Chondrocyte (in vitro differentiated cells): ENCODE measurements at regions not wholly inside any gene's neighbourhood (a gene's known extent, or its start where the extent isn't known, plus 50 kb on each side); places are given as distances from the start of the nearest gene placed in this dataset.

Experiments used
- DNase-seq: peaks from one replicate; pipeline ENCODE4 v3.0.0; 2021; ENCODE audit warnings: mixed read lengths, low spot score
- H3K27ac Mint-ChIP-seq: one replicate; pipeline ENCODE4 v1.8.0; 2021; ENCODE audit warnings: mild to moderate bottlenecking, moderate library complexity, mixed read lengths; ENCODE audit not compliant: unreplicated experiment
- H3K27me3 Mint-ChIP-seq: 2 replicates; pipeline ENCODE4 v1.8.0; 2021; ENCODE audit warnings: low read depth, mixed read lengths
- H3K36me3 Mint-ChIP-seq: 2 replicates; pipeline ENCODE4 v1.8.0; 2021; ENCODE audit warnings: low read depth, mixed read lengths
- H3K4me1 Mint-ChIP-seq: 2 replicates; pipeline ENCODE4 v1.8.0; 2021; ENCODE audit warnings: low read depth, mild to moderate bottlenecking, mixed read lengths
- H3K4me3 Mint-ChIP-seq: one replicate; pipeline ENCODE4 v1.8.0; 2021; ENCODE audit warnings: mild to moderate bottlenecking, moderate library complexity, mixed read lengths; ENCODE audit not compliant: unreplicated experiment
- H3K9me3 Mint-ChIP-seq: 2 replicates; pipeline ENCODE4 v1.8.0; 2021; ENCODE audit warnings: low read depth, mixed read lengths
- TF ChIP-seq, protein P1 (sequence below): fragments of 200-600 bp; sonication (generic); IDR thresholded peaks from 2 replicates; pipeline ENCODE4 v1.5.0; 2021; ENCODE audit warnings: antibody characterized with exemption, mild to moderate bottlenecking, moderate library complexity

DNA sequence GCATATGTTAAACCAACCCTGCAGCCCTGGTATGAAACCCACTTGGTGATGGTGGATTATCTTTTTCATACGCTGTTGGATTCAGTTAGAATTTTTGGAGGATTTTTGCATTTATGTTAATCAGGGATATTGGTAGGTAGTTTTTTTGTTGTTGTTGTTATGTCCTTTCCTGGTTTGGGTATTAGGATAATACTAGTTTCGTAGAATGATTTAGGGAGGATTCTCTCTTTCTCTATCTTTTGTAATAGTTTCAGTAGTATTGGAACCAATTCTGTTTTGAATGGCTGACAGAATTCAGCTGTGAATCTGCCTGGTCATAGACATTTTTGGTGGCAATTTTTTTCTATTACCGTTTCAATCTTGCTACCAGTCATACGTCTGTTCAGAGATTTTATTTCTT, 305.4 kb downstream of the IDS start:
- Mint-ChIP-seq H3K36me3 (peaks cover 2% of the 10 kb centered on the region), H3K4me3 (no peak overlapping the region), H3K27ac (no peak overlapping the region), H3K27me3 (no peaks in the 10 kb centered on the region), H3K9me3 (peaks cover 45% of the 10 kb centered on the region), H3K4me1 (no peaks in the 10 kb centered on the region)
- TF ChIP-seq, protein P1, sequence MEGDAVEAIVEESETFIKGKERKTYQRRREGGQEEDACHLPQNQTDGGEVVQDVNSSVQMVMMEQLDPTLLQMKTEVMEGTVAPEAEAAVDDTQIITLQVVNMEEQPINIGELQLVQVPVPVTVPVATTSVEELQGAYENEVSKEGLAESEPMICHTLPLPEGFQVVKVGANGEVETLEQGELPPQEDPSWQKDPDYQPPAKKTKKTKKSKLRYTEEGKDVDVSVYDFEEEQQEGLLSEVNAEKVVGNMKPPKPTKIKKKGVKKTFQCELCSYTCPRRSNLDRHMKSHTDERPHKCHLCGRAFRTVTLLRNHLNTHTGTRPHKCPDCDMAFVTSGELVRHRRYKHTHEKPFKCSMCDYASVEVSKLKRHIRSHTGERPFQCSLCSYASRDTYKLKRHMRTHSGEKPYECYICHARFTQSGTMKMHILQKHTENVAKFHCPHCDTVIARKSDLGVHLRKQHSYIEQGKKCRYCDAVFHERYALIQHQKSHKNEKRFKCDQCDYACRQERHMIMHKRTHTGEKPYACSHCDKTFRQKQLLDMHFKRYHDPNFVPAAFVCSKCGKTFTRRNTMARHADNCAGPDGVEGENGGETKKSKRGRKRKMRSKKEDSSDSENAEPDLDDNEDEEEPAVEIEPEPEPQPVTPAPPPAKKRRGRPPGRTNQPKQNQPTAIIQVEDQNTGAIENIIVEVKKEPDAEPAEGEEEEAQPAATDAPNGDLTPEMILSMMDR = no peak
- DNase-seq = no peak

DNA sequence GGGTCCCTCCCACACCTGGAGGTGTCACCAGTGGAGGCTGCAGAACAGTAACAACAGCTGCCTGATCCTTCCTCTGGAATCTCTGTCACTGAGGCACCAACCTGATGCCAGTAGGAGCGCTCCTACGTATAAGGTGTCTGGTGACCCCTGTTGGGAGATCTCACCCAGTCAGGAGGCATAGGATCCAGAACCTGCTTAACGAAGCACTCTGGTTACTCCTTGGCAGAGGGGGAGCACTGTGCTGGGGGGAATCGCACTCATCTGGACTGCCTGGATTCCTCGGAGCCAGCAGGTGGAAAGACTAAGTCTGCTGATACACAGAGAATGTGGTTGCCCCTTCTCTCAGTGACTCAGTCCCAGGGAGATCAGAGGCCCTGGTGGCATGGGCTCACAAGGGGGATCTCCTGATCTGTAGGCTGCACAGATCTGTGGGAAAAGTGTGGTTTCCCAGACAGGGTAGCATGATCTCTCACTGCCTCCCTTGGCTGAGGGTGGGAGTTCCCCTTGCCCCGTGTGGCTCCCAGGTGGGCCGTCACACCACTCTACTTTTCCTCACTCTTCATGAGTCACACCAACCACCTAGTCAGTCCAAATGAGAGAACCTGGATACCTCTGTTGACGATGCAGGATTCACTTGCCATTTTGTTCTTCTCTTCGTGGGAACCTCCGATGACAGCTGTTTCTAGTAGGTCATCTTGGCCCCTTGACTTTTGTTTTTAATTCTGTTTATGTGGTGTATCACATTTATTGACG, 305.9 kb downstream of the IDS start:
- DNase-seq = no peak
- Mint-ChIP-seq H3K36me3 (peaks cover 2% of the 10 kb centered on the region), H3K9me3 (peaks cover 45% of the 10 kb centered on the region), H3K27ac (no peak overlapping the region), H3K27me3 (no peaks in the 10 kb centered on the region), H3K4me1 (no peaks in the 10 kb centered on the region), H3K4me3 (no peak overlapping the region)
- TF ChIP-seq, protein P1 = no peak

DNA sequence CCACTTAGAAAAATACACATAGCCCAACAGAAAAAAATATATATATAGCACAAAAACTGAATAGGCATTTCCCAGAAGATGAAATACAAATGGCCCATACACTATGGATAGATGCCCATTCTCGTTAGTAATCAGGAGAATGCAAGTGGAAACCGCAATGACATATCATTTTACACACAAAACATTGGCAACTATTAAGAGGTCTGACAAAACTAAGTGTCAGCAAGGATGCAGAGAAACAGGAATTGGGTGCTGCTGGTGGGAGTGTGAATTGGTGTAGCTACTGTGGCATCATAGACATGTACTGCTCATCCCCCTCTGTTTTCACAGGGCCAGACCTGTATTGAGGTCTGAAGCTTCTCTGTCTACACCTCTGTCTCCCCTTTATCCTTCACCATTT, 320.0 kb downstream of the IDS start:
- peaks cover 1% of the 10 kb centered on the region for H3K27me3 Mint-ChIP-seq
- DNase-seq = no peak
- H3K36me3 Mint-ChIP-seq = no peaks in the 10 kb centered on the region
- H3K4me1 Mint-ChIP-seq = no peaks in the 10 kb centered on the region
- no peak overlapping the region for H3K4me3 Mint-ChIP-seq
- peaks cover 16% of the 10 kb centered on the region for H3K9me3 Mint-ChIP-seq
- TF ChIP-seq, protein P1 = no peak
- no peak overlapping the region for H3K27ac Mint-ChIP-seq

DNA sequence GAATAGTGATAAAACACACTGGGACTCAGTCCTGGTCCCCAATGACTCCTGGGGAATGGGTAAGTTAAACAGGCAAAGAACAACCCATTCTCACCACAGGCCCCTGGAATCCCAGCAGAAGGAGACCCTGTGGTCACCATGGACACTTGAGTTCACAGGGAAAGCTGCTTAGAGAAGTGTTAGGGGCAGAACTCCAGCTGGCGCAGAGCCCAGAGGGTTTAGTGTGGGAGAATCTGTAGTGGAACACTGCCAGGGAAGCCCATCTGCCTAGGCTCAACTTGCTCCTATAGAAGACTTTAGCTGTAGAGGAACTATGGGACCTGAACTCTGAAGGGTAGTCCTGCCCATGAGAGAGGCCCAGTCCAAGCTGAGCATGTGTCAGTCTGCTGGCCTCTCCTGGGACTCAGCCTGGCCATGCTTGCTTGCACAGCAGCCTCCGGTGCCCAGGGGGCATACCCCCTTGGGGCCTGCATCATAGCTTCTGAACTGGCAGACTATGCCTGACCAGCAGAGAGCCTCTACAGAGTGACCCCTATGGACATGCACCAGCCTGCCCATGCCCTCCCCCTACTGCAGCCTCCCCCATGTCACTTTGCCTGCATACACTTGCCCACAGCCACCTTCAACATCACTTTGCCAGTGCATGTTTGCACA, 343.5 kb downstream of the IDS start:
- H3K9me3 Mint-ChIP-seq = peaks cover 38% of the 10 kb centered on the region
- H3K4me1 Mint-ChIP-seq = peaks cover 10% of the 10 kb centered on the region
- no peak overlapping the region for H3K4me3 Mint-ChIP-seq
- no peaks in the 10 kb centered on the region for H3K27me3 Mint-ChIP-seq
- H3K36me3 Mint-ChIP-seq = no peaks in the 10 kb centered on the region
- TF ChIP-seq, protein P1 = no peak
- peak; percentile 65 for DNase-seq
- no peak overlapping the region for H3K27ac Mint-ChIP-seq

DNA sequence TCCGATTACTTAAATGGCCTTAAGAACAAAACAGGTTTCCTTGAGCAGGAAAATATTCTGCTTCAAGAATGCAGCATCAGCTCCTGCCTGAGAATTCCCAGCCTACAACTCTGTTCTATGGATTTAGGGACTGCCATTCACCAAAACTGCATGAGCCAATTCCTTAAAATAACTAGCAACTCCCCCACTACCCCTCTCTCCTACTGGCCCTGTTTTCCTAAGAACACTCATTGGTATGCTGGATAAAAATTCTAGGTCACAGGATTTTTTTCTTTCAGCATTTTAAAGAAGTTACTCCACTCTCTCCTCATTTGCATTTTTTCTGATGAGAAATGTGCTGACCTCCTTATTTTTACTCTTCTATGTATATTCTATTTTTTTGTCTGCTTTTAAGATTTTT, 347.1 kb downstream of the IDS start:
- DNase-seq = no peak
- TF ChIP-seq, protein P1 = no peak
- Mint-ChIP-seq H3K4me1 (peaks cover 14% of the 10 kb centered on the region), H3K27ac (peak overlapping the region; percentile 6), H3K9me3 (peaks cover 21% of the 10 kb centered on the region), H3K27me3 (no peaks in the 10 kb centered on the region), H3K36me3 (no peaks in the 10 kb centered on the region), H3K4me3 (no peak overlapping the region)
